NCI-H82 (cell line): ENCODE measurements at regions not wholly inside any gene's neighbourhood (a gene's known extent, or its start where the extent isn't known, plus 50 kb on each side); places are given as distances from the start of the nearest gene placed in this dataset.
A peak's percentile ranks its signal among the peaks of the same experiment; 100 is the strongest.

ENCODE experiments used
- DNase-seq: peaks from one replicate; lab custom pipeline; 2025; lab: John Stamatoyannopoulos, UW

GRCh38 chr6:132937466-132937906 lies 123.1 kb downstream of the RPS12 start:
- peak; percentile 61 for DNase-seq

- no peak for DNase-seq
Observed at GRCh38 chr6:132948889-132949288, 134.5 kb downstream of the RPS12 start.

GRCh38 chr6:132950566-132950965 lies 136.2 kb downstream of the RPS12 start:
- no peak for DNase-seq

GRCh38 chr6:132952031-132952867 lies 137.9 kb downstream of the RPS12 start:
- no peak for DNase-seq

- no peak for DNase-seq
Observed at GRCh38 chr6:132952986-132953385, 138.6 kb downstream of the RPS12 start.

GRCh38 chr6:132954222-132954621 lies 139.9 kb downstream of the RPS12 start:
- DNase-seq, result no peak

GRCh38 chr6:132954936-132955335 lies 140.6 kb downstream of the RPS12 start:
- DNase-seq, result no peak

GRCh38 chr6:132959639-132960326 lies 145.4 kb downstream of the RPS12 start:
- DNase-seq, result no peak

- no peak for DNase-seq
Observed at GRCh38 chr6:132960720-132961119, 146.4 kb downstream of the RPS12 start.

- no peak for DNase-seq
Observed at GRCh38 chr6:132961122-132961521, 146.8 kb downstream of the RPS12 start.

- DNase-seq, result peak; percentile 19
Observed at GRCh38 chr6:132961610-132962009, 147.2 kb downstream of the RPS12 start.

- peak; percentile 78 for DNase-seq
Observed at GRCh38 chr6:132962936-132963868, 148.8 kb downstream of the RPS12 start.

- DNase-seq, result no peak
Observed at GRCh38 chr6:132964101-132964867, 149.9 kb downstream of the RPS12 start.

GRCh38 chr6:132964868-132965382 lies 150.6 kb downstream of the RPS12 start:
- no peak for DNase-seq

GRCh38 chr6:132967871-132968270 lies 153.5 kb downstream of the RPS12 start:
- DNase-seq, result no peak

GRCh38 chr6:132968419-132968950 lies 154.1 kb downstream of the RPS12 start:
- DNase-seq, result no peak

- DNase-seq, result no peak
Observed at GRCh38 chr6:132969196-132969595, 154.8 kb downstream of the RPS12 start.

GRCh38 chr6:132971676-132972075 lies 157.3 kb downstream of the RPS12 start:
- no peak for DNase-seq

- DNase-seq, result no peak
Observed at GRCh38 chr6:132972254-132972653, 157.9 kb downstream of the RPS12 start.

- no peak for DNase-seq
Observed at GRCh38 chr6:132972971-132973370, 158.6 kb downstream of the RPS12 start.

- DNase-seq, result peak; percentile 37
Observed at GRCh38 chr6:132973514-132973993, 159.2 kb downstream of the RPS12 start.
